ENCODE measurements at regions not wholly inside any gene's neighbourhood (a gene's known extent, or its start where the extent isn't known, plus 50 kb on each side); places are given as distances from the start of the nearest gene placed in this dataset.
"Not testable (repeated sequence)": the region's sequence is repeated elsewhere in the genome, so short reads cannot be mapped to it uniquely, and the experiment has no call there.

GRCh38 chr6:103854059-103854458, 1005.7 kb downstream of the HACE1 start:
- no peak overlapping the region for H3K4me3 ChIP-seq (ENCODE audit: low read depth, low read length)
- no peak for TF ChIP-seq CTCF (IDR thresholded peaks at IDR 0.05; ENCODE audit: insufficient read depth, low read depth, low read length, missing control alignments)
- DNase-seq (ENCODE audit: low read depth) = no peak

- no peak for TF ChIP-seq CTCF (IDR thresholded peaks at IDR 0.05; ENCODE audit: insufficient read depth, low read depth, low read length, missing control alignments)
- no peak overlapping the region for H3K4me3 ChIP-seq (ENCODE audit: low read depth, low read length)
- DNase-seq (ENCODE audit: low read depth) = no peak
Observed at GRCh38 chr6:103838457-103838856, 1021.3 kb downstream of the HACE1 start.

GRCh38 chr6:103826209-103826608, 1033.5 kb downstream of the HACE1 start:
- no peak for TF ChIP-seq CTCF (IDR thresholded peaks at IDR 0.05; ENCODE audit: insufficient read depth, low read depth, low read length, missing control alignments)
- DNase-seq (ENCODE audit: low read depth) = no peak
- H3K4me3 ChIP-seq (ENCODE audit: low read depth, low read length) = no peak overlapping the region

GRCh38 chr6:103820148-103820547, 1039.6 kb downstream of the HACE1 start:
- DNase-seq (ENCODE audit: low read depth) = no peak
- no peak overlapping the region for H3K4me3 ChIP-seq (ENCODE audit: low read depth, low read length)
- no peak for TF ChIP-seq CTCF (IDR thresholded peaks at IDR 0.05; ENCODE audit: insufficient read depth, low read depth, low read length, missing control alignments)

- no peak for TF ChIP-seq CTCF (IDR thresholded peaks at IDR 0.05; ENCODE audit: insufficient read depth, low read depth, low read length, missing control alignments)
- H3K4me3 ChIP-seq (ENCODE audit: low read depth, low read length) = no peak overlapping the region
- no peak for DNase-seq (ENCODE audit: low read depth)
Observed at GRCh38 chr6:103819509-103819908, 1040.2 kb downstream of the HACE1 start.

GRCh38 chr6:103812970-103813369, 1046.7 kb downstream of the HACE1 start:
- DNase-seq (ENCODE audit: low read depth) = no peak
- TF ChIP-seq CTCF (IDR thresholded peaks at IDR 0.05; ENCODE audit: insufficient read depth, low read depth, low read length, missing control alignments) = no peak
- H3K4me3 ChIP-seq (ENCODE audit: low read depth, low read length) = no peak overlapping the region

- not testable (repeated sequence) for H3K4me3 ChIP-seq (ENCODE audit: low read depth, low read length); DNase-seq (ENCODE audit: low read depth)
Observed at GRCh38 chr6:103801901-103802479, 1057.7 kb downstream of the HACE1 start.
